Ecto neural progenitor cell (in vitro differentiated cells): ENCODE measurements at regions not wholly inside any gene's neighbourhood (a gene's known extent, or its start where the extent isn't known, plus 50 kb on each side); places are given as distances from the start of the nearest gene placed in this dataset.

ENCODE experiments used
- DNase-seq: peaks from one replicate; pipeline ENCODE4 v3.0.0-alpha.2; 2018; ENCODE audit warnings: low spot score

DNA sequence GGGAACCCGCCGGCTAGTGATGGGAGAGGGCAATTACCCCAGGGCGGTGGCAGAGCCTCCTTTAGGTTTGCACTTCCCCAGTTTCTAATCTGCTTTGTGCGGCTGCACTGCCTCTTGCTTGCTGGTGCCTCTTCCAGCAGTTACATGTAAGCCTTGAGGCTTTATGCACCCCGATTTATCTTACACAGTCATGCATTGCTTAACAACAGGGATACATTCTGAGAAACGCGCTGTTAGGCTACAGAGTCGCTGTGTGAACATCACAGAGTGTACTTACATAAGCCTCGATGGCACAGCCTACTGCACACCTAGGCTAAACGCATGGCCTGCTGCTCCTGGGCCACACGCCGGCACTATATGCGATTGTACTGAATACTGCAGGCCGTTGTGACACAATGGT is 155.6 kb upstream of the MKI67 start:
- no peak for DNase-seq

- DNase-seq: no peak
Observed at GRCh38 chr10:128286141-128286761, 160.0 kb upstream of the MKI67 start.

DNA sequence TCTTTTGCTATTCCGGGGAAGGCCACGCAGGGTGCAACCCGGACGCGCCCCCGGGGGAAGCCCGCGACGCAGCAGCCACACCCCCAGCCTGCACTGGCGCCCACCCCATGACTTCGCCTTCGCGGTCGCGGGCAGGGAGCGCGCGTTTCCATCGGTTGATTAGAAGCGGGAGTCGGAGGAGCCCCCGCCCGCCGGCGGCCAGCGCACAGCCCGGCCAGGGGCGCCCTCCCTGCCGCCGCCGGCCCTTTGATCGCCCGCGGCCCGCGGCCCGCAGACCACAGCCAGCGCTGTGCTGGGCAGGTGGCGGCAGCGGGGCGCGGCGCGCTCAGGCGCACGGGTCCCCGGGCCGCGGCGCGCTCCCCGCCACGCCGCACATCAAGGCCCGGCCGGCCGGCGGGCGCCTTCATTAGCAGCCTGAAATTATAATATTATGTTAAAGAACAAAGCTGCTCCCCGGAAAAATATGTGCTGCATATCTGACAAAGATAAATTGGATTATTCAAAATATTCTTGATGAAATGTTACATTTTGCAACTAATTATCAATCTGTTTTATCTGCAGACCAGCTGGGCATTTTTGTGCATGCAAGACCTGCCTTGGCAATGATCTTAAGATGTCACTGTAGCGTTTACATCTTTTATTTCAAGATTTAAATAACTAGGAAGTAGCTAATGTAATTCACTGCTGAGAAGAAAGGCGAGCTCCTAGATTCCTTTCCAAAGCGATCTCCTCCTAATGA is 160.7 kb upstream of the MKI67 start:
- peak; percentile 74 for DNase-seq

- DNase-seq: no peak
Observed at GRCh38 chr10:128287921-128288320, 161.7 kb upstream of the MKI67 start.

- no peak for DNase-seq
Observed at GRCh38 chr10:128289621-128290020, 163.4 kb upstream of the MKI67 start.

GRCh38 chr10:128295003-128295402 is 168.8 kb upstream of the MKI67 start:
- no peak for DNase-seq

DNA sequence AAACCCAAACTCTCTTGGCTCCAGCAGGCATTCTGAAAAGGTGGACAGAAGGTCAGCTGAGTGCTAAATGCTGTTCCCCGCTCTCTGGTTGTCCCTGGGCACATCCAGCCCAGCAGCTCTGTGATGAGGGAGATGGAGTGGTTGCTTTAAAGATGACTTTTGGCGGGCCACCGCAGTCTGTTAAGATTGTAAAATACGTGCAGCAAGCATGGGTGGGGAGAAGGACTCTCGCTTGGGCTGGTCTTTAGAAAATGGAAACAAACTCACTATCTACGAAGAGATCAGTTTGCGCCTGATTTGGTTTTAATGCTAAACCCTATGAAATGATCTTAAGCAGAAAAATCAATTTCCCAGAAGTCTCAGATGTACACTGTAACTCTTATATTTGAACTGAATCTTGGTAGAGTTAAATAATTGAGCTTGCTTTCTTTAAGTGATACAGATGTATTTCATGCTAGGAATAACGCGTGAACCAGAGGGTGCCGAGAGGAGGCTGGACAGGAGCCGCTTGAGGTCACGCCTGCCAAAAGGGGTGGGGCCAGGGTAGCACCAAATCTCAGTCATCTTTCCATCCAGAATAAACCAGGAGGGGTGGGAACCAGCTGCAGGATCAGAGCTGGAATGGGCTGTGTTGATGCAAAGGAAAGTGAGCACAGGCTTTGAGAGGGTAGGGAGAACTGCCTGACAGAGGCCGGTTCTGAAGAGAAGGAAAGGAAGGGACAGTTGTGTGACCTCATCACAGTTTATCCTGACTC is 170.2 kb upstream of the MKI67 start:
- DNase-seq: no peak

DNA sequence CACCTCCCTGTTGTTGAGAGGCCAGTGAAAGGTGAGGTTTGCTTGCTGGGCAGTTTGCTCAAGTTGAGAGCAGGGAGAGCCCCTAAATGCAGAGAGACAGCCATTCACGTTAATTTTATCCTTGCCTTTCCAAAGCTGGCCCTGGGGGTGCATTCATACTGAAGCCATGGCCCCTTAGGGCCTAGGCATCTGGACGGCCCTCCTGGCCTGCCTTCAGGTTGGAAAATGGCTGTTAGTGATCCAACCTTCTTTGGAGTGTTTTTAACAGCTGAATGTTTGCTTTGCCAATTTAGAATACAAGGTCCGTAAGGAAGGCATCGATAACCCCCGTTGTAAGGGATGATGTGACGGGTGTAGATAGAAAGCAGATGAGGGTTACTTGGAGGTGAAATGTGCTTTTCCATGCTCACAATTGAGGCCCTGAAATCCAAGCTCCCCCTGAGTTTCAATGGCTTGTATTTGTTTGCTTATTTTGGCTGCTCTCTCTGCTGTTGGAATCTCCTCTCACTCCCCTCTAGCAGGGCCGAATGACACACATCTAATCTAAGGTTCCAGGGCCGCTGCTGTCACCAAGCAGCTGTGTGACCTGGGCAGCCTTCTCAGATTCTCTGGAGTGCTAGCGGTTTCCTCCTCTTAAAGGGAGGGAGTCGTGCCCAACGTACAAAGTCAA is 171.6 kb upstream of the MKI67 start:
- DNase-seq: no peak

DNA sequence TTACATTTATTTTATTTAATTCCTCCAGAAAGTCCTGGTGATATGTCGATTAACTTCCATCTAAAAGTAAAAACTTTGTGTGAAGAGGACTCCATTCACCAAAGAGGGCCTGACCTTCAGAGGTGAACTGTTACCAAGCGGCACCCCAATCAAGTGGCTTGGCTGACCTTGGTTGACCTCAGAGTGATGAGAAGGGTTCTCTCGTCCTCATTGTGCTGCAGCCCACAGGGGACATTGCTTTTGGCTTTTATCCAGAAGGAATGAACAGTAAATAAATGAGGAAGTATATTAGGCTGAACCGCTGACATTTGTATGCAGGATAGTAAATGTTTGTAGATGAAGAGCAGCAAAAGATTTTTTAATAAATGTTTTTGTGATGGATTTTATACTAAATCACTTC is 172.4 kb upstream of the MKI67 start:
- DNase-seq: no peak

GRCh38 chr10:128300290-128300824 is 174.1 kb upstream of the MKI67 start:
- no peak for DNase-seq

DNA sequence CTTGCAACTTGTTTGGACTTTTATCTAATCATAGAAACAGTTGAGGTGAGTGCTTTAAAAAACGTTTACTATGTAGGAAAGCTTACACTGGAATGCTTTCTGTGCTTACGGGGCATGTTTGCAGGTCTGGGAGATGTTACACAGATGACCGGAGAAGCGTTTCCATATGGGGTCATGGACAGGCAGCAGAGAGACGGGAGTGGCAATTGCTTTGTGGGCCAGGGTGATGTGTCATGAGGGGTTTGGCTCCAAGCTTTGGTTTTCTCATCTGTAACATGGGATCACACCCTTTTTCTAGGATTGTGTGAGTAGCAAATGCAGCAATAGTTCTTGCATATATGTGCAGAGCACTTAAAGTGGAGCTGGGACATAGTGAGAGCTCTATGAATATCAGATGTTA is 174.8 kb upstream of the MKI67 start:
- no peak for DNase-seq

DNA sequence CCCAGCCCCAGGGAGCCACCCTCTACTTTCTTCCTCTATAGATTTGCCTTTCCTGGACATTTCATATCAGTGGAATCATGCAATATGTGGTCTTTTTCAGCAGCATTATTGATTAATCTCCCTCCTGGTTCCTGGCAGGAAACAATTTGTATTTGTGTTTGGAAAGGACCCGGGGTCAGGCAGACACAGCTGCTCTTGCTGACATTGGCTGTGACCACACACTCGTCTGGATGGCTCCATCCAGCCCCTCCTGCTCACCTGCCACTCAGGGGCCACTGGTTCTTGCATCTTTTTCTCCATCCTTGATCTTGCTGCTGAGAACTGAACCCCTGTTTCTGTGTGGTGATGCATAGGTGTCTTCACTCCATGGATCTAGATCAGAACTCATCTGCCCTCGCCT is 176.6 kb upstream of the MKI67 start:
- no peak for DNase-seq

DNA sequence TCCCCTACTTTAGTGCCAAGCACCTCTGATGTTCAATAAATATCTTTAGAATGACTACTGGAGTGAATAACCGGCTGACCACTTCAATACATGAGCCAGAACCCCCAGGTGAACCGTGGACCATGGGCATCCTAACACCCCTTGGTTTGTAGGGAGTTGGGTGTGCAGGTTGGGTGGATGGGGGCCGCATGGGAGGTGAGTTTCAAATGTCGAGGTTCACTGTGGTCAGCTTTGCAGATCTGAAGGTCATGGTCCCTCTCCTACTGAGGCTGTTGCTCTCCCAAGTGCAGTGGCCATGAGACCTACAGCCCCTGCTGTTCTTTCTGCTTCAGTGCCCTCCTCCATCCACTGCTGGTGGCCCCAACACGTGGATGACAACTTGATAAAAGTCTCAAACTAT is 178.0 kb upstream of the MKI67 start:
- no peak for DNase-seq

- no peak for DNase-seq
Observed at GRCh38 chr10:128305601-128306345, 179.6 kb upstream of the MKI67 start.

GRCh38 chr10:128306535-128306934 is 180.3 kb upstream of the MKI67 start:
- no peak for DNase-seq

DNA sequence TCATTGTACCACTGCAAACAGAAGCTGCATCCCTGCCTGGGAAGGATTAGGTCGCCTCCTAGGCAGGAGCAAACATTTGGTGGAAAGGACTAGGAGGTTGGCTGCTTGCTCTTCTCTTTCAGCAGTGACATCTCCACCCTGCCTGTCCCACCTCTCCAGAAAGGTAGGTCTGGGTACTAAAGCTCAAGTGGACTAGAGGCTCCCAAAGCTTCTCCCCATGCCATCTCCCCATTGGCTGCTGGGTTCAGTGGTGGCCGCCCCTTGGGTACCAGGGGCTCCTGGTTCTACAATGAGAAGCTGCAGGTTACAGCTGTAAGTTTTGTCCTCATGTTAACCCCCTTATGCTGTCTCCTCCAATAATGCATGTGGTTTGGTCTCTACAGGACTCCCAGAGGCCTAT is 180.7 kb upstream of the MKI67 start:
- no peak for DNase-seq

- DNase-seq: no peak
Observed at GRCh38 chr10:128307820-128308219, 181.6 kb upstream of the MKI67 start.

DNA sequence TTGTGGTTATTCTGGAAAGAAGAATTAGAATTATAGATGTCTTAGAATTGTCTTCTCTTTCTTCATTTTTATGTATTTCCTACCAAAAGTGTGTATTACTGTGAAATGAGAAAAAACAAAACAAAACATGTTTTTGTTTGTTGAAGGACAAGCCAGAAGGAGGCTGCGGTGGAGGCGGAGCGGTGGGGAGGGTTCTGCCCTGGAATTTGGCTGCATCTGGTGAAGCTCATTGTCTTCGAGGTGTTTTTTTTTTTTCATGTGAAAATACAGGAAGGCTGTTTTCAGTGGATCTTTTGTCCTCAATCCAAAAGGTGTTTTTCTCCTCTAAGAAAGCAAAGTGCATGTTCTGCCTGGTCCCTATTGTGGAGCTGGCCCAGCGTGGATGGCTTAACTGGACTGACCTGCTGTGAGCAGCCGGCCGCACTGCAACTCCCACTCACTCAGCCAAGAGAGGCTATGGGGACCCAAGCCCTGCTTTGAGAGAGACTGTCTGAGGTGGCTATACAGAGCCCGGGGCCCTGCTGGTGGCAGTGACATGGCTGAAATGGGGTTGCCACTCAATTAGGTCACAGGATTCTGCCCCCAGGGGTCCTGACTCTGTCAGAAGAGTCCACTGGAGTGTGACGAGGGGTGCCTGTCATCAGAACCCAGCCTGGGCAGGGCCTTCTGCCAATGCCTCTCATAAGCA is 184.9 kb upstream of the MKI67 start:
- peak; percentile 60 for DNase-seq

DNA sequence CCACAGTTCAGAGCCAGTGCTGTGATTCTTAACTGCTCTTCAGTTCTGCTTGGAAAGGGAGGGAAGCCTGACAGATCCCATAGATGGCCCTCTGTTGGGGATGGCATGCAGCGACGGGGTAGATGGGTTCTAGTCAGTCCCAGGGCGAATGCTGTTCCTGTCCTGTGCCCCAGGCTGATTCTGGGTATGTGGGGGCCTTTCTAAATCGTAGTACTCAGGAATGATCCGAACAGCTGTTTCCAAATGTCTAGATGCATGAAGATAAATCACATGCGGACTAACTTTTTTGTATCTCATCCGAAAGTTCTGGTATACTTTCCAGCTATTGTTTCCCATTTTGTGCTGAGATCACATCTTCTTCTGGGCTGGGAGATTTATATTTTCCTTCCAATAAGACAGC is 186.0 kb upstream of the MKI67 start:
- DNase-seq: no peak

DNA sequence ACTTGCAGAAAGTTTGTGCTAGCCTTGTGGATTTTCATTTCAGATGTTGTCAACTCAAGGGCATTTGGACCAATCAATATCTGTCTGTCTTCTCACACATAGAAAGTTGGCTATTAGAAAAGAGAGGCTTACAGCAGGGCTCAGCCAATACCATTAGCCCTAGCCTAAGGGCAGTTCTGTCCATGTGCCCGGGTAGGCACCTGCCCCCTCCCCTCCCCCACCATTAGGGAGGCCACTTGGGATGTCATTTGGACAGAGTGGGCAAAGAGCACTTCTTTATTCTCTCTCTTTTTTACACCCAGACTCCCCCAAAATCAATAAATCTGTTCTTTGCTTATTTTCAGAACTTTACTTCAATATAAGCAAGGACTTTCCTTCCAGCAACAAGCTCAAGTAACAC is 188.5 kb upstream of the MKI67 start:
- DNase-seq: no peak

DNA sequence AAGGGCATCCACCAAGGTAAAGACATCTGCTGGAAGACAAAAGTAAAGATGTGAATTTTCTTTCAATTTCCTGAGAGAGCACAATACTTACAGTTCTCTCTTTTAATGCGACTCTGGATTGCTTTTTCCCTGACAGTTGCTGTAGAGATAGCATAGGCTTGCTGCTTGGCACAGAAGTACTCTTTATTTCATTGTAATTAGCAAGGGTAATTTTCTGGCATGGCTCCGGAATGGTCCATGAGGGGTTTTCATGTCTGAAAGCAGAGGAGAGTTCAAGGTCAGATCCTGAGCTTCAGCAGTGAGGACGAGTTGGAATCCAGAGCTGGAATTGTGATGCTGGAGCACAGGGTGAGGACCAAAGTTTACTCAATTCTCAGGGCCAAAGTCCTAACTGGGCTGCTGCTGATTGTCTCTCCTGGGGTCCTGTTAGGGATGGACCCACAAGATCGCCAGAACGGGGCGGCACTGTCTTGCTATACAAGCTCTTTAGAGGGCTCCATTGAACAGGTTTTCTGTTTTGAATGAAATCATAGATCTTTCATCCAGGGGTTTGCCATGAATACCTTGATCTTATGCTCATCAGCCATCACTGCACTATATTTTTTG is 190.0 kb upstream of the MKI67 start:
- no peak for DNase-seq
